Neuronal stem cell (in vitro differentiated cells): ENCODE measurements at regions not wholly inside any gene's neighbourhood (a gene's known extent, or its start where the extent isn't known, plus 50 kb on each side); places are given as distances from the start of the nearest gene placed in this dataset.
A peak's percentile ranks its signal among the peaks of the same experiment; 100 is the strongest.

ENCODE experiments used
- DNase-seq: peaks from one replicate; pipeline ENCODE4 v3.0.0-alpha.2; 2013; ENCODE audit warnings: low spot score
- H2AFZ ChIP-seq: one replicate; pipeline ENCODE4 v1.6.1; 2013; ENCODE audit warnings: mild to moderate bottlenecking, low read length, inconsistent platforms
- H2AK5ac ChIP-seq: 2 replicates; pipeline ENCODE4 v1.6.1; 2013; ENCODE audit warnings: low read depth, mild to moderate bottlenecking, inconsistent platforms, low read length, moderate library complexity, mixed read lengths
- H2BK120ac ChIP-seq: 2 replicates; pipeline ENCODE4 v1.6.1; 2013; ENCODE audit warnings: low read depth, mild to moderate bottlenecking, inconsistent platforms, low read length, moderate library complexity, mixed read lengths
- H2BK12ac ChIP-seq: one replicate; pipeline ENCODE4 v1.6.1; 2013; ENCODE audit warnings: low read length, inconsistent platforms
- H2BK15ac ChIP-seq: 2 replicates; pipeline ENCODE4 v1.6.1; 2013; ENCODE audit warnings: mild to moderate bottlenecking, low read length, inconsistent platforms, mixed read lengths
- H2BK5ac ChIP-seq: one replicate; pipeline ENCODE4 v1.6.1; 2013; ENCODE audit warnings: inconsistent platforms, mild to moderate bottlenecking, low read length, moderate library complexity
- H3K14ac ChIP-seq: one replicate; pipeline ENCODE4 v1.6.1; 2013; ENCODE audit warnings: low read length, inconsistent platforms
- H3K18ac ChIP-seq: 2 replicates; pipeline ENCODE4 v1.6.1; 2013; ENCODE audit warnings: low read length, inconsistent platforms
- H3K23ac ChIP-seq: 2 replicates; pipeline ENCODE4 v1.6.1; 2013; ENCODE audit warnings: low read depth, mild to moderate bottlenecking, mixed read lengths, low read length, inconsistent platforms; ENCODE audit not compliant: poor library complexity
- H3K27ac ChIP-seq: replicated peaks from 3 replicates; pipeline ENCODE4 v1.5.1; 2013; ENCODE audit warnings: low read length, inconsistent platforms
- H3K27me3 ChIP-seq, 3 experiments: 2 replicates each; pipeline ENCODE4 v1.6.1; 2013; ENCODE audit warnings: low read length in 3 of 3, mild to moderate bottlenecking in 2 of 3, inconsistent platforms in 1 of 3, low read depth in 1 of 3, mixed read lengths in 1 of 3, moderate library complexity in 1 of 3; ENCODE audit not compliant: control insufficient read depth in 3 of 3, insufficient read depth in 3 of 3
- H3K36me3 ChIP-seq, 2 donors: replicated peaks in 1 of 2; 2 replicates each; pipeline ENCODE4 v1.6.1; 2013; ENCODE audit warnings: low read length in 2 of 2; ENCODE audit not compliant: control insufficient read depth in 2 of 2, insufficient read depth in 2 of 2
- H3K4ac ChIP-seq: 2 replicates; pipeline ENCODE4 v1.6.1; 2013; ENCODE audit warnings: inconsistent platforms, mild to moderate bottlenecking, low read length, moderate library complexity
- H3K4me1 ChIP-seq, 2 donors: 1 replicate in 1 of 2; 2 replicates in 1 of 2; pipeline ENCODE4 v1.6.1; 2013; ENCODE audit warnings: low read length in 2 of 2, low read depth in 1 of 2; ENCODE audit not compliant: control insufficient read depth in 2 of 2, insufficient read depth in 1 of 2
- H3K4me2 ChIP-seq: one replicate; pipeline ENCODE4 v1.6.1; 2013; ENCODE audit warnings: mild to moderate bottlenecking, low read length, inconsistent platforms; ENCODE audit not compliant: insufficient read depth, poor library complexity, severe bottlenecking
- H3K4me3 ChIP-seq, 2 donors: 2 replicates each; pipeline ENCODE4 v1.5.1; 2013; ENCODE audit warnings: low read length in 2 of 2, mild to moderate bottlenecking in 2 of 2, inconsistent platforms in 1 of 2, moderate library complexity in 1 of 2
- H3K79me1 ChIP-seq: one replicate; pipeline ENCODE4 v1.6.1; 2013; ENCODE audit warnings: low read depth, mild to moderate bottlenecking, inconsistent platforms, low read length, moderate library complexity
- H3K9ac ChIP-seq: one replicate; pipeline ENCODE4 v1.6.1; 2013; ENCODE audit warnings: mild to moderate bottlenecking, low read depth, low read length, inconsistent platforms; ENCODE audit not compliant: poor library complexity
- H3K9me3 ChIP-seq, 2 donors: replicated peaks in 1 of 2; 2 replicates each; pipeline versions ENCODE3 to v1.6.1; 2013; ENCODE audit warnings: low read length in 2 of 2, mild to moderate bottlenecking in 2 of 2, inconsistent platforms in 1 of 2, low read depth in 1 of 2, mixed read lengths in 1 of 2, moderate library complexity in 1 of 2; ENCODE audit not compliant: control insufficient read depth in 2 of 2, insufficient read depth in 1 of 2
- H4K8ac ChIP-seq: one replicate; pipeline ENCODE4 v1.6.1; 2013; ENCODE audit warnings: low read depth, mild to moderate bottlenecking, inconsistent platforms, low read length, moderate library complexity
- H4K91ac ChIP-seq: one replicate; pipeline ENCODE4 v1.6.1; 2013; ENCODE audit warnings: low read length, low read depth, mild to moderate bottlenecking, inconsistent platforms; ENCODE audit not compliant: poor library complexity
- WGBS, 2 donors: extraction: QIAGEN DNeasy Blood & Tissue Kit; methylation state at CpG; one replicate each; pipeline ENCODE4 v1.1.7; 2013; ENCODE audit warnings: missing lambda C conversion rate in 2 of 2, mixed read lengths in 1 of 2; ENCODE audit not compliant: insufficient read length in 2 of 2, insufficient replicate concordance in 1 of 2; ENCODE audit errors: extremely low coverage in 2 of 2; 5-methylcytosine and 5-hydroxymethylcytosine counted together

DNA sequence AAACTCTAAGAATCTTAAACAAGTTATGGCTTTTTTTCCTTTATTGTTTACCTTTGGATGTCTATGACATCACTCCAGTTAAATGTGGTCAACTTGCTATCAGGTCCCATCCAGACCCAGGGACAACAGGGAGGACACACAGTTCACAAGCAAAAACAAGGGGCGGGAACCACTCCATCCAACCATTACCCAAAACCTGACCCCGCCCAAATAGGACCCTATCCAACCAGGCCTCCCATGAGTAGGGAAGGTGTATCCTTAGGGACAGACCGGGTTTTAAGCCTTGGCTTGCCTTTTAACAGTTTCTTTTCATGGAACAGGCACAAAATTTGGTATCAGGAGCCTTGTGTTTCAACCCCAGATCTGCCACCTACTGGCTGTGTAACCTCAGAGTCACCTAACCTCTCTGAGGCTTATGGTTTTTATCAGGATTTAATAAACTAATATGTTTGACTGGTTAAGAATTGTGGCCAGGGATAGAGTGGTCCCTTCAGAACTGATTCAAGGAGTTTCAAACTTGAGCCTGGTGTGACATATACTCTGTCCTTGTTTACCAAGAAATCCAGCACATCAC lies 127.7 kb upstream of the RAD23B start:
- H3K4me1 ChIP-seq = peaks cover 0 to 11% of the 10 kb centered on the region in 2 donors
- DNase-seq = no peak

DNA sequence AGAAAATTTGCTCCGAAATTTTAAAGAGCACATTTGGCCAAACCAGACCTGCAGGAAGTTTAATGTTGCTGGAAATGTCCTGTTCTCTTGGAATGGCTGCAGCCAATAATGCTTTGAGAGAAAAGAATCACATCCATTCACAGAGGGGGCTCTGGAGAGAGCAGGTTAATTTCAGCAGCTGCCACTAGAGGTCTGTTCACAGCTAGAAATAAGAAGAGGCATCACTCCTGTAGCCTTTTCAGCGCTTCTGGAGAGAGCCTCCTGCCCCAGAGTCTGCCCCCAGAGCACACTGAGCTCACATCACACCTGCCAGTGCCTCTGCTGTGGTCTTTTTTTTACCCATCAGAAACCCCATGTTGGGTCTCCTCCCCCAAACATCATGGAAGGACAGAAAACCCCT lies 124.8 kb upstream of the RAD23B start:
- Histone ChIP-seq H3K23ac (no peak overlapping the region), H3K14ac (no peak overlapping the region), H3K9me3 (no peaks in the 10 kb centered on the region), H3K18ac (no peak overlapping the region), H2BK120ac (no peak overlapping the region), H4K91ac (no peak overlapping the region), H3K9ac (no peak overlapping the region), H2AK5ac (no peak overlapping the region), H3K27me3 (peaks cover 0 to 4% (median 0%) of the 10 kb centered on the region in 3 experiments), H2BK12ac (no peak overlapping the region), H2BK15ac (no peak overlapping the region), H4K8ac (no peak overlapping the region), H2AFZ (peak overlapping the region; percentile 61), H3K79me1 (no peaks in the 10 kb centered on the region), H3K4me2 (no peak overlapping the region), H3K4me3 (no peak overlapping the region), H3K36me3 (no peaks in the 10 kb centered on the region), H3K4ac (no peak overlapping the region), H2BK5ac (no peak overlapping the region), H3K27ac (no peak overlapping the region), H3K4me1 (peaks cover 0 to 11% of the 10 kb centered on the region in 2 donors)
- WGBS, 2 donors = no CpG with 5 or more reads among the region's 2 CpGs
- DNase-seq = peak; percentile 23

More for the DNA sequence above, 127.7 kb upstream of the RAD23B start:
- Histone ChIP-seq H3K4me3 (no peak overlapping the region), H3K36me3 (no peaks in the 10 kb centered on the region), H3K9ac (no peak overlapping the region), H2BK12ac (no peak overlapping the region), H2BK120ac (no peak overlapping the region), H3K79me1 (no peaks in the 10 kb centered on the region), H3K14ac (no peak overlapping the region), H2AFZ (no peak overlapping the region), H3K27me3 (no peaks in the 10 kb centered on the region), H2BK5ac (no peak overlapping the region), H3K23ac (no peak overlapping the region), H3K4me2 (no peak overlapping the region), H2AK5ac (no peak overlapping the region), H4K8ac (no peak overlapping the region), H3K27ac (no peak overlapping the region), H3K9me3 (no peaks in the 10 kb centered on the region), H2BK15ac (no peak overlapping the region), H4K91ac (no peak overlapping the region), H3K4ac (no peak overlapping the region), H3K18ac (no peak overlapping the region)
- no CpG with 5 or more reads among the region's 3 CpGs for WGBS, 2 donors

DNA sequence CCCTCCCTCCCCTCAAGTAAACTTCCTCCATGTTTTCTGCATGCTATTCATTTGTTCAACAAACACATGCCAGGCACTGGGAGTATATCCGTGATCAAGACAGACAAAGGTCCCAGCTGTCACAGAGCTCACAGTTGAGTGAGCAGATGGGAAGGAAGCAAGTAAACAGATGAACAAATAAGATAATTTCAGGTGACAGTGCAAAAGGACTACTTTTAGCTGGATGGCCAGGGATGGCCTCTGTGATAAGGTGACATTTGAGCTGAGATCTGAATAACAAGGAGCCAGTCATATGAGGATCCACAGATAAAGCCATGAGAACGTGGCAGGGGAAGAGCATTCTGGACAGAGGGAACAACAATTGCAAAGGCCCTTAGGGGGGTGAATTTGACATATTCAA lies 121.7 kb upstream of the RAD23B start:
- WGBS, 2 donors = no CpG with 5 or more reads among the region's 2 CpGs
- no peak overlapping the region for H2BK5ac ChIP-seq
- H4K8ac ChIP-seq = no peak overlapping the region
- H3K9ac ChIP-seq = no peak overlapping the region
- no peak overlapping the region for H3K4me3 ChIP-seq
- no peak overlapping the region for H3K27ac ChIP-seq
- no peak overlapping the region for H4K91ac ChIP-seq
- H3K23ac ChIP-seq = no peak overlapping the region
- H2AFZ ChIP-seq = no peak overlapping the region
- no peak overlapping the region for H2BK120ac ChIP-seq
- peaks cover 0 to 4% (median 0%) of the 10 kb centered on the region in 3 experiments for H3K27me3 ChIP-seq
- no peak overlapping the region for H3K4me2 ChIP-seq
- H3K18ac ChIP-seq = no peak overlapping the region
- no peak overlapping the region for H2BK15ac ChIP-seq
- H3K9me3 ChIP-seq = no peaks in the 10 kb centered on the region
- H3K14ac ChIP-seq = no peak overlapping the region
- no peaks in the 10 kb centered on the region for H3K36me3 ChIP-seq
- no peak overlapping the region for H3K4ac ChIP-seq
- peaks cover 0 to 1% of the 10 kb centered on the region in 2 donors for H3K4me1 ChIP-seq
- no peaks in the 10 kb centered on the region for H3K79me1 ChIP-seq
- H2BK12ac ChIP-seq = no peak overlapping the region
- DNase-seq = no peak
- H2AK5ac ChIP-seq = no peak overlapping the region

DNA sequence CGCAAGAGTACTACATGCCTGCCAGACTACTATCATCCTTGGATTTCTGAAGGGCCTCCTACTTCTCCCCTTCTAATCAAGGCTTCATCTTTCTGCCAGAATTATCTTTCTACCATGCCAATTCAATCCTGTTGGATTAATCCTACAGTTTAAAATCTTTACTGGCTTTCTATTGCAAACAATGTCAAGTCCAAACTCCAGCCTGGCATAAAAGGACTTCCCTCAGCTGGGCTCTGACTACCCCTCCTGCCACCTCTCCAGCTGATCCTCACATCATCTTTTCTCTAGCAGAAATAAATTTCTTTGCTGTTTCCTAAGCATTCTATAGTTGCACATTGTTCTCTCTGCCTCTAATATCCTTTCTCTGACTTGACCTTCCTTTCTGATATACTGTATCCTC lies 119.7 kb upstream of the RAD23B start:
- Histone ChIP-seq H3K23ac (no peak overlapping the region), H3K18ac (no peak overlapping the region), H2AK5ac (no peak overlapping the region), H3K4me2 (no peak overlapping the region), H4K8ac (no peak overlapping the region), H2BK120ac (no peak overlapping the region), H3K9ac (no peak overlapping the region), H2BK5ac (no peak overlapping the region), H3K27ac (no peak overlapping the region), H3K4ac (no peak overlapping the region), H2BK12ac (no peak overlapping the region), H3K9me3 (no peaks in the 10 kb centered on the region), H3K4me3 (no peak overlapping the region), H2AFZ (no peak overlapping the region), H3K79me1 (no peaks in the 10 kb centered on the region), H2BK15ac (no peak overlapping the region), H3K27me3 (peaks cover 0 to 4% (median 0%) of the 10 kb centered on the region in 3 experiments), H3K4me1 (peaks cover 0 to 1% of the 10 kb centered on the region in 2 donors), H4K91ac (no peak overlapping the region), H3K14ac (no peak overlapping the region), H3K36me3 (no peaks in the 10 kb centered on the region)
- no peak for DNase-seq
- WGBS, 2 donors = no CpG with 5 or more reads among the region's 1 CpG
